RPMI7951 (cell line): ENCODE measurements at regions not wholly inside any gene's neighbourhood (a gene's known extent, or its start where the extent isn't known, plus 50 kb on each side); places are given as distances from the start of the nearest gene placed in this dataset.
"Not testable (repeated sequence)": the region's sequence is repeated elsewhere in the genome, so short reads cannot be mapped to it uniquely, and the experiment has no call there.

ENCODE experiments used
- DNase-seq: peaks from one replicate; pipeline ENCODE4 v3.0.0-alpha.2; 2012; ENCODE audit warnings: low read depth

DNA sequence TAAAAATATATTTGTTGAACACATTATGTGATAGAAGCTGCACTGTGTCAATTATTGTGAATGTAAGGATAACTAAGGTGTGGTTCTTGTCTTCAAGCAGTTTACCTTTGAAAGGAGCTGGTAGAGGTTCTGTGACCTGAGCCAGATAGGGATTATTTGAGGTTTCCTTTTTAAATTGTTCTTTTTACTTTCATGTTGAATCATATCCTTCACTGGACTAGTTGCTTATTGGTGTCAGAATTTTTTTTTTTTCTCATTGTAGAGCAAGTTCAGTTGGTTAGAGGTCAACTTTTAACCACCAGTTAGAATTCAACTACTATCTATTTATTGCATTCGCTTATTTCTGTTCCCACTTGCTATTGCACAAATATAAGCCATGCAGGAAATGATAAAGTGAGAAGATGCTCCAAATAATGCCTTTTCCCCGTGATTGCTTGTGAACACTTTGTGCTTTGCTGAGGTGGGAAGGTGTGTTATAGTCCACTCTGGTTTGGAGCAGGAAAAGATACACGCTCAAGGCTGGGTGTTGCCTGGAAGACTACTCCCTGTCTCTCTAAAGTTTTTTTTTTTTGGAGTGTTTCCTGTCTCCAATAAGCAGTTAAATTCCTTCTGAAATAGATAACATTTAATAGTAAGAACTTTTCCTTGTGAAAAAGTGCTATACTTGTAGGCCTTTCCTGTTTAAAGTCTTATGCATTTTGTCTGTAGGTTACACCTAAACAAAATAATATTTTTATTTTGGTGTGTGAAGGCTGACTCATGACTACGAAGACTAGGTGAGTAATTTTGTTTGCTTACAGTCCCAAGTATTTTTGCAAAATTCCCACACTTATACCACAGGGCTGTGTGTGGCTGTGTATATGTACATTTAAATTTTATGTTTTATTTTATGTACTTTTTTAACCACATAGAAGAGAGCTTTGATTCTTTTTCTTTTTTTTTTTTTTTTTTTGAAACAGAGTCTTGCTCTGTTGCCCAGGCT is 83.8 kb upstream of the LCORL start:
- no peak for DNase-seq

DNA sequence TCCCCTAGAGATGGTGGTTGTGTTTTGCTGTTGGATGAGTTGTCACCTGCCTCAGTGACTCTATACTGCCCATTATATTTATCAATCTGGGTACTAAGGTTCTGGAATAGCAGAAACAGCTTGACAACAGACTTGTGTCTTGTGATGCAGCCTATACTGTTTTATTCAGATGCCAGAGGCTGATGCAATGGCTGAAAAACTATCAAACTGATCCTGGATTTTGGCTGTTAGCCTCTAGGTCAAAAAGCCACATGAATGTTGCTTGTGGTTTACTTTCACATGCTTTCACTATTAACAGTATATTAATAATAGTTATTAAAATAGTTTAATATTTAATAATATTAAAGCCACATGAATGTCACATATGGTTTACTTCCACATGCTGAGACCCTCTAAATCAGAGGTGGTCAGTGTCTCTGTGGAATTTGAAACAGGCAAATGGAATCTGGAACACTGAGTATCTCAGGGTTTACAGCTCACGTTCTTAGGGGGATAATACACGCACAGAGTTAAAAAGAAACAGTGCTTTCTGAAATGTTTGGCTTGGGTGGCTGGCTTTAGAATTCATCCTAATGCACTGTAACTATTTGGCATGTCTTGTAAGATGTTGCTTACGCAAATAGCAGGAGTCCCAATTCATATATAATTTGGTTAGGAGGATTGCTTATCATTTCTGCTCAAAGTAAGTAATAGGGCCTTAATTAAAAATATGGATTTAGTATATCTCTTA is 82.5 kb upstream of the LCORL start:
- DNase-seq: no peak

DNA sequence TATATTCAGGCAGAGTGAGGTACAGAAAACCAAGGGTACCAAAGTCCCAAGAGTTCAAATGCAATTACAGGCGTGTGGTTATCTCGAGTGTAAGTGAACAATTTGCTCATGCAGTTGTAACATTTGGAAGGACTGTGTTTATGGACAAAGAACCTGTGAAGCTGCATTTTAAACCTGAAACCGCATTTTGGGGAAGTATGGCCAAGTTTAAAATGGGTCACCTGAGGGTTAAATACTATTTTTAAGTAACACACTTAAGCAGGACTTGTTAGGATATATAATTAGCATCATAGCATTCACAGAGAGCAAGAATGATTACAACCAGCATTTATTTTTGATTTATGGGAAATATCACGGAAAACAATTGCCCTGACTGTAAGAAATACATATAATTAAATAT is 79.1 kb upstream of the LCORL start:
- no peak for DNase-seq

DNA sequence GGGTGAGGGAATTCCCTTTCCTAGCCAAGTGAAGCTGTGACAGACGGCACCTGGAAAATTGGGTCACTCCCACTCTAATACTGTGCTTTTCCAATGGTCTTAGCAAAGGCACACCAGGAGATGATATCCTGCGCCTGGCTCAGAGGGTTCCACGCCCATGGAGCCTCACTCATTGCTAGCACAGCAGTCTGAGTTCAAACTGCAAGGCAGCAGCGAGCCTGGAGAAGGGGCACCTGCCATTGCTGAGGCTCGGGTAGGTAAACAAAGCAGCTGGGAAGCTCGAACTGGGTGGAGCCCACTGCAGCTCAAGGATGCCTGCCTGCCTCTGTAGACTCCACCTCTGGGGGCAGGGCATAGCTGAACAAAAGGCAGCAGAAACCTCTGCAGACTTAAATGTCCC is 68.9 kb upstream of the LCORL start:
- not testable (repeated sequence) for DNase-seq

DNA sequence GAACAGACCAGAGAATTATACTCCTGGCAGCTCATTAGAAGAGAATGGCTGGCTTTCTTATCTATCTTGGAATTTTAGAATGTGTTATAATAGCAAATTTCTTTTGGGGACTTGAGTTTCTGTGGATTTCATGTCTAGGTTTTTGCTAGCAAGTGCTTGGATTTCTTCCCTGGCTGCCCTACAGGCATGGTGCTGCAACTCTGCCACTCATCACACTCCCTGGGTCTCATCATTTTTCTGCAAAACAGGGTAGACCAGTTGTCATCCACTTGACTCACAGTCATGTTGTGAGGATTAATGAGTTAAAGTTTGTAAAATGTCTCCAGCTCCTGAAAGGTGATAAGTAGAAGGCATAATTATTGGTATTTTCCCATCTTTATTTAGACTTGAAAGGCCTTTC is 60.7 kb upstream of the LCORL start:
- DNase-seq: no peak

DNA sequence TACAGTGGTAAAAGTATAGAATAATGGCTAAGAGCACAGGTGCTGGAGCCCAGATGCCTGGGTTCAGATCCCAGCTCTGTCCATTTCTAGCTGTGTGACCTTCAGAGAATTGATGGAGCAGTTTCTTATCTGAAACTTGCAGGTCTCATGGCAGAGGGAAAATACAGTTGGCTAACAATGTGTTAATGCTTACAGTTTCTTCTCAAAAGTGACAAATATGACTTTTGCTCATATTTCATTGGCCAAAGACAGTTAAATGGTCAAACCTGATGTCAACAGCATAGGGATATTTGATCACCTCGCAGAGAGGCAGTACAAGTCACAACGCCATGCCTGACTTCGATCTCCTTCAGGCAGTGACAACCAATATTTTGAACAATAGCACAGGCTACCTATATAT is 60.2 kb upstream of the LCORL start:
- DNase-seq: no peak

DNA sequence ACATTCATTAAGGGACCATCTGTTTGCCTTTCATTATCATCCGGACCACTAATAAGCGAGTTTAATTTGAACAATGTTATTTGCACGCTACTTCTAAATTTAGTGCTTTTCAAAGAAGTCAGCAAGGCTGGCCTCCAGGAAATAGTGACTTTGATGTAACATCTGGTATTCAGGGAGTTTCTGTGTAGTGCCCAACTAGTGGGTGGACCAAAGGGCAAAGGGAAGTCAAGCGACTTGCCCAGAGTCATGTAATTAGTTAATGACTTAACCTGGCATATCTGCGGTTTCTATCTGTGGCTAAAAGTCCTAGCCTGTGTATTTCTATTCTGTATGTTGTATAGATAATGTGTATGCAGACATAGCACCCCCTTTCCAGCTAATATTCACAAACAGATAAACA is 56.3 kb upstream of the LCORL start:
- peak; percentile 65 for DNase-seq

DNA sequence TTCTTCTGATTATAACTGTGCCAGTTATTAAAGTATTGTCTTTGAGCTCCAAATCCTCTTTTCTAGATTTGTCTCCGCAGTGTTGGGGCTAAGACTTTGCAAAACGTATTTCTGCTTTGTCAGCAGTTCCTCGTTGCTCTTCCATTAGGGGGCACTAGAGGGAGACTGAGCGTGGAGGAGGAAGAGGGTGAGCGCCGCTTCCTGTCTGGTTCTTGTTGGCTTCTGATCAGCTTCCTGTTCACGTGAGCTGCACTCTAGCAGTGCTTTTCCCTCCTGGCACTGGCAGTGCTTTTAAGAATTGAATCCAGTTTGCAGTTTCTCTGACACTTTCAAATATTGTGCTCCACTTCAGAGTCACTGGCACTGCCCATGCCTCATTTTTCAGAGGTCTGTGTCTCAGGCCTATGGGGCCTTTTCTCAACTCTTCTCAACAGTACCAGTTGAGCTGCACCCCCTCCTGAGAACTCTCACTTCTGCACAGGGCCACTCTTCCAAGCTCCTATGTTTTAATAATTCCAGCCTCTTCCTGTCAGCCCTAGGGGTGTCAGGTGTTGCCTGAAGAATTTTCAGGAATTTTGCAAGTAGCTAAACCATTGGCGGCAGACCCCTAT is 54.4 kb upstream of the LCORL start:
- DNase-seq: peak; percentile 6

DNA sequence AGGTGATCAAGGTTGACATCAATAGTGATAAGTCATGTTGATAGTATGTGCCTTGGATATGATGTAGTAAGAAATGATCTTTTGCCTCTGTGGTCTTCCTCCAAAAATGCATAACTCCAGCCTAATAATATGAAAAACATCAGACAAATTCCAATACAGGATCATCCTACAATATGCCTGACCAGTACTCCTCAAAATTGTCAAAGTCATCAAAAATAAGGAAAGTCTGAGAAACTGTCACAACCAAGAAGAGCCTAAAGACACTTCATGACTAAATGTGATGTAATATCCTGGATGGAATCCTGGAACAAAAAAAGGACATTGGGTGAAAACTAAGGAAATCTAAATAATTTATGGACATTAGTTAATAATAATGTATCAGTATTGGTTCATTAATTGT is 50.3 kb upstream of the LCORL start:
- no peak for DNase-seq
